ENCODE measurements at regions not wholly inside any gene's neighbourhood (a gene's known extent, or its start where the extent isn't known, plus 50 kb on each side); places are given as distances from the start of the nearest gene placed in this dataset.

DNA sequence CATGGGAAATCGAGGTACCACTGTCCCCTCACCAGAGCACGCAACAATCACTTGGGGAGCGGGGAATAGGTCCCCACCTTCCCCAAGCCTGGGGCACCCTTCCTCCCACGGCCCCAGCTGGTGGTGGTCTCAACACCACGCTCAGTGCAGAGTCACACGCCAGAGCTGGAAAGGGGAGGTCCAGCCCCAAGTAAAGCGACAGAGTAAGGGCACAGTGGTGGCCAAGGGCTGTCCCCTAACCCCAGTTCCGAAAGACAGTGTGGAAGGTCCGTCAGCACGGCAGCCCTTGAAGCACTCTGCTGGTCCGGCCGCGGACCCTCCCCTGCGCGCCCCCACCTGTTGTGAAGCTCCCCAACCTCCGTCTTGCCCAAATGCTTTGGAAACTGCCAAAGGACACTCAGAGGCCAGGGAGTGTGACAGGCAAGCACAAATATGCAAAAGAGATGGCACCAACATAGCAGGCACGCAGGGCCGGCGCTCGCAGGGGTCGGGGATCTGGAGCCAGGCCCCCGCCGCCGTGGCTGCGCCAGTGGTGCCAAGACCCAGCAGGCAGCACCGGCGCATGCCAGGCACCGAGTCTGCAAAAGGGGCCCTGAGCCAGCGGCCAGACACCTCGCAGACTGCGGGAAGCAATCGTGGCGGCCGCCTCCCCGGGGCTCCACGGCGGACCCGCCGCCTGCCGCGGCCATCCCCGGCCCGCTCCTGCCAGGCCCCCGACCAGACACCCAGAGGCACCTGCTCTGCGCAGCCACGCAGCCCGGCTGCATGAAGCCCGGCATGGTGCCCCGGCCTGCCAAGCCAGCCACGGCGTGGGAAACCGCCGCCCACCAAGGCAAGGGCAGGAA is 51.6 kb upstream of the SRRM3 start:
- H3K27me3 ChIP-seq (ENCODE audit: insufficient read depth, low read depth, severe bottlenecking): no peaks in the 10 kb centered on the region
- no peak overlapping the region for H3K27ac ChIP-seq
- H3K36me3 ChIP-seq: no peaks in the 10 kb centered on the region
- no peak for DNase-seq
- no peak overlapping the region for H3K4me3 ChIP-seq (ENCODE audit: low read depth, low read length)
- H3K9me3 ChIP-seq (ENCODE audit: severe bottlenecking): no peaks in the 10 kb centered on the region
- TF ChIP-seq, protein P1, sequence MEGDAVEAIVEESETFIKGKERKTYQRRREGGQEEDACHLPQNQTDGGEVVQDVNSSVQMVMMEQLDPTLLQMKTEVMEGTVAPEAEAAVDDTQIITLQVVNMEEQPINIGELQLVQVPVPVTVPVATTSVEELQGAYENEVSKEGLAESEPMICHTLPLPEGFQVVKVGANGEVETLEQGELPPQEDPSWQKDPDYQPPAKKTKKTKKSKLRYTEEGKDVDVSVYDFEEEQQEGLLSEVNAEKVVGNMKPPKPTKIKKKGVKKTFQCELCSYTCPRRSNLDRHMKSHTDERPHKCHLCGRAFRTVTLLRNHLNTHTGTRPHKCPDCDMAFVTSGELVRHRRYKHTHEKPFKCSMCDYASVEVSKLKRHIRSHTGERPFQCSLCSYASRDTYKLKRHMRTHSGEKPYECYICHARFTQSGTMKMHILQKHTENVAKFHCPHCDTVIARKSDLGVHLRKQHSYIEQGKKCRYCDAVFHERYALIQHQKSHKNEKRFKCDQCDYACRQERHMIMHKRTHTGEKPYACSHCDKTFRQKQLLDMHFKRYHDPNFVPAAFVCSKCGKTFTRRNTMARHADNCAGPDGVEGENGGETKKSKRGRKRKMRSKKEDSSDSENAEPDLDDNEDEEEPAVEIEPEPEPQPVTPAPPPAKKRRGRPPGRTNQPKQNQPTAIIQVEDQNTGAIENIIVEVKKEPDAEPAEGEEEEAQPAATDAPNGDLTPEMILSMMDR (IDR thresholded peaks at IDR 0.05; ENCODE audit: low read depth, low read length): no peak
